Panc1 (cell line): ENCODE measurements at regions not wholly inside any gene's neighbourhood (a gene's known extent, or its start where the extent isn't known, plus 50 kb on each side); places are given as distances from the start of the nearest gene placed in this dataset.

ENCODE experiments used
- ATAC-seq: fragments of 200-7000 bp; cut with Tn5 transposase; 2 replicates; pipeline ENCODE4 v1.9.1; 2020; ENCODE audit warnings: mild to moderate bottlenecking, moderate library complexity
- BruUV-seq: library from RNA; stranded (reverse); fragments of 400-500 nt; replicated peaks from 2 replicates; lab custom pipeline; 2021; lab: Mats Ljungman, UMichigan
- CTCF ChIA-PET: fragments of 300-600 bp; sonication (Branson Sonifier 250); formaldehyde crosslinking; loops from one replicate; lab custom pipeline; 2022; ENCODE audit warnings: antibody characterized with exemption; lab: Charles Lee
- POLR2A ChIA-PET: fragments of 300-600 bp; sonication (Branson Sonifier 250); formaldehyde crosslinking; loops from one replicate; lab custom pipeline; 2022; ENCODE audit warnings: antibody characterized with exemption; lab: Charles Lee
- DNase-seq: peaks from one replicate; pipeline ENCODE4 v3.0.0-alpha.2; 2010; ENCODE audit warnings: low read depth, low spot score
- H3K27ac ChIP-seq: 2 replicates; pipeline ENCODE4 v1.5.1; 2011; ENCODE audit warnings: mild to moderate bottlenecking, low read length, inconsistent platforms
- H3K27me3 ChIP-seq: fragments of 200-500 bp; sonication (Bioruptor generic); 2 replicates; pipeline ENCODE4 v1.6.0; 2014; ENCODE audit warnings: low read length, inconsistent platforms; ENCODE audit not compliant: control insufficient read depth, insufficient read depth
- H3K36me3 ChIP-seq: fragments of 200-500 bp; sonication (Bioruptor generic); 2 replicates; pipeline ENCODE4 v1.5.1; 2014; ENCODE audit warnings: inconsistent platforms, mild to moderate bottlenecking, low read length, moderate library complexity; ENCODE audit not compliant: control insufficient read depth, insufficient read depth
- H3K4me1 ChIP-seq: 2 replicates; pipeline ENCODE4 v1.5.1; 2011; ENCODE audit warnings: inconsistent platforms, mild to moderate bottlenecking, low read length, moderate library complexity; ENCODE audit not compliant: control insufficient read depth, insufficient read depth
- H3K4me3 ChIP-seq, 2 experiments: 2 replicates each; pipeline ENCODE4 v1.5.1; 2011 to 2012; ENCODE audit warnings: low read depth in 2 of 2, low read length in 2 of 2, mild to moderate bottlenecking in 2 of 2, inconsistent platforms in 1 of 2, moderate library complexity in 1 of 2
- H3K9me3 ChIP-seq: fragments of 200-500 bp; sonication (Bioruptor generic); 2 replicates; pipeline ENCODE4 v1.5.1; 2014; ENCODE audit warnings: low read depth, mild to moderate bottlenecking, inconsistent platforms, low read length, moderate library complexity; ENCODE audit not compliant: control insufficient read depth, insufficient read depth
- POLR2AphosphoS5 ChIP-seq: IDR thresholded peaks from 2 replicates; pipeline ENCODE4 v1.6.1; 2012; ENCODE audit warnings: mild to moderate bottlenecking, low read depth, low read length, moderate library complexity
- REST ChIP-seq, 2 experiments: IDR thresholded peaks; 2 replicates each; pipeline ENCODE4 v1.6.1; 2011 to 2012; ENCODE audit warnings: low read depth in 2 of 2, control low read depth in 1 of 2, low read length in 1 of 2, mild to moderate bottlenecking in 1 of 2, moderate library complexity in 1 of 2; ENCODE audit not compliant: insufficient read depth in 1 of 2
- SIN3A ChIP-seq: IDR thresholded peaks from 2 replicates; pipeline ENCODE4 v1.6.1; 2012; ENCODE audit warnings: low read depth, mild to moderate bottlenecking, low read length, moderate library complexity, borderline replicate concordance; ENCODE audit not compliant: insufficient read depth
- TCF7L2 ChIP-seq: IDR thresholded peaks from 2 replicates; pipeline ENCODE4 v1.6.1; 2011; ENCODE audit warnings: mild to moderate bottlenecking, low read depth, low read length, inconsistent platforms
- in situ Hi-C: cut with HindIII; loops from 2 replicates; pipeline ENCODE4 v1.10.0; 2016; ENCODE audit warnings: low sequenced_read_pairs, low pct_unique_long_range_greater_than_20kb
- intact Hi-C: fragments of 100-400 bp; cut with micrococcal nuclease; formaldehyde crosslinking; loops from one replicate; pipeline ENCODE4 v1.10.0; 2022; ENCODE audit not compliant: unreplicated experiment
- TF ChIP-seq, protein P1 (sequence below): fragments of 450-650 bp; IDR thresholded peaks from 2 replicates; pipeline ENCODE4 v1.5.1; 2017; ENCODE audit warnings: mild to moderate bottlenecking

GRCh38 chr13:55963934-55964333, 1176.8 kb upstream of the PRR20A start:
- CTCF ChIA-PET, result no interaction called here
- Histone ChIP-seq H3K36me3 (no peaks in the 10 kb centered on the region), H3K4me3 (no peak overlapping the region), H3K4me1 (no peaks in the 10 kb centered on the region), H3K27ac (no peak overlapping the region), H3K9me3 (no peaks in the 10 kb centered on the region), H3K27me3 (no peaks in the 10 kb centered on the region)
- no TSS peak for BruUV-seq
- TF ChIP-seq POLR2AphosphoS5 (no peak), TCF7L2 (no peak), SIN3A (no peak), REST (IDR thresholded peaks at IDR 0.05; ENCODE audit: insufficient read depth in 1 of 2, low read depth in 2 of 2, low read length in 1 of 2) (no peak)
- TF ChIP-seq, protein P1, sequence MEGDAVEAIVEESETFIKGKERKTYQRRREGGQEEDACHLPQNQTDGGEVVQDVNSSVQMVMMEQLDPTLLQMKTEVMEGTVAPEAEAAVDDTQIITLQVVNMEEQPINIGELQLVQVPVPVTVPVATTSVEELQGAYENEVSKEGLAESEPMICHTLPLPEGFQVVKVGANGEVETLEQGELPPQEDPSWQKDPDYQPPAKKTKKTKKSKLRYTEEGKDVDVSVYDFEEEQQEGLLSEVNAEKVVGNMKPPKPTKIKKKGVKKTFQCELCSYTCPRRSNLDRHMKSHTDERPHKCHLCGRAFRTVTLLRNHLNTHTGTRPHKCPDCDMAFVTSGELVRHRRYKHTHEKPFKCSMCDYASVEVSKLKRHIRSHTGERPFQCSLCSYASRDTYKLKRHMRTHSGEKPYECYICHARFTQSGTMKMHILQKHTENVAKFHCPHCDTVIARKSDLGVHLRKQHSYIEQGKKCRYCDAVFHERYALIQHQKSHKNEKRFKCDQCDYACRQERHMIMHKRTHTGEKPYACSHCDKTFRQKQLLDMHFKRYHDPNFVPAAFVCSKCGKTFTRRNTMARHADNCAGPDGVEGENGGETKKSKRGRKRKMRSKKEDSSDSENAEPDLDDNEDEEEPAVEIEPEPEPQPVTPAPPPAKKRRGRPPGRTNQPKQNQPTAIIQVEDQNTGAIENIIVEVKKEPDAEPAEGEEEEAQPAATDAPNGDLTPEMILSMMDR, result no peak
- in situ Hi-C loops, result no loop called here
- DNase-seq (no peak), ATAC-seq (no peak)
- POLR2A ChIA-PET, result no interaction called here
- intact Hi-C loops, result no loop called here

- H3K36me3 ChIP-seq, result no peaks in the 10 kb centered on the region
- BruUV-seq, result no TSS peak
- in situ Hi-C loops, result no loop called here
- H3K27me3 ChIP-seq, result no peaks in the 10 kb centered on the region
- no peak overlapping the region for H3K4me3 ChIP-seq
- intact Hi-C loops, result no loop called here
- H3K4me1 ChIP-seq, result no peaks in the 10 kb centered on the region
- H3K9me3 ChIP-seq, result no peaks in the 10 kb centered on the region
- no peak overlapping the region for H3K27ac ChIP-seq
- ATAC-seq (no peak), DNase-seq (no peak)
- POLR2A ChIA-PET, result no interaction called here
- CTCF ChIA-PET, result no interaction called here
- TF ChIP-seq SIN3A, result no peak
- no peak for TF ChIP-seq TCF7L2
- TF ChIP-seq POLR2AphosphoS5, result no peak
- TF ChIP-seq, protein P1, result no peak
- TF ChIP-seq REST (IDR thresholded peaks at IDR 0.05; ENCODE audit: insufficient read depth in 1 of 2, low read depth in 2 of 2, low read length in 1 of 2), result no peak
Measured at GRCh38 chr13:55967055-55967454, 1173.7 kb upstream of the PRR20A start.
